GM18858 (cell line): ENCODE measurements at regions not wholly inside any gene's neighbourhood (a gene's known extent, or its start where the extent isn't known, plus 50 kb on each side); places are given as distances from the start of the nearest gene placed in this dataset.
"Not testable (repeated sequence)": the region's sequence is repeated elsewhere in the genome, so short reads cannot be mapped to it uniquely, and the experiment has no call there.

Experiments
- ATAC-seq: cut with Tn5 transposase; IDR thresholded peaks from one replicate; pipeline ENCODE4 v1.9.1; 2021; ENCODE audit not compliant: unreplicated experiment

- ATAC-seq = no peak
Observed at GRCh38 chr4:158053086-158053485, 119.7 kb downstream of the GASK1B start.

GRCh38 chr4:158051401-158052235 is 121.2 kb downstream of the GASK1B start:
- no peak for ATAC-seq

- no peak for ATAC-seq
Observed at GRCh38 chr4:158050942-158051341, 121.9 kb downstream of the GASK1B start.

GRCh38 chr4:158046345-158046744 is 126.5 kb downstream of the GASK1B start:
- no peak for ATAC-seq

- no peak for ATAC-seq
Observed at GRCh38 chr4:158043971-158044618, 128.7 kb downstream of the GASK1B start.

GRCh38 chr4:158042591-158043030 is 130.2 kb downstream of the GASK1B start:
- no peak for ATAC-seq

GRCh38 chr4:158038718-158039117 is 134.1 kb downstream of the GASK1B start:
- ATAC-seq = no peak

- ATAC-seq = no peak
Observed at GRCh38 chr4:158036998-158037397, 135.8 kb downstream of the GASK1B start.

- ATAC-seq = no peak
Observed at GRCh38 chr4:158035662-158036195, 137.1 kb downstream of the GASK1B start.

GRCh38 chr4:158033416-158034120 is 139.3 kb downstream of the GASK1B start:
- ATAC-seq = no peak

- ATAC-seq = no peak
Observed at GRCh38 chr4:158032733-158033415, 140.0 kb downstream of the GASK1B start.

- ATAC-seq = not testable (repeated sequence)
Observed at GRCh38 chr4:158028381-158028780, 144.4 kb downstream of the GASK1B start.

- no peak for ATAC-seq
Observed at GRCh38 chr4:158025131-158025530, 147.7 kb downstream of the GASK1B start.

- no peak for ATAC-seq
Observed at GRCh38 chr4:158020734-158021346, 152.0 kb downstream of the GASK1B start.

GRCh38 chr4:158020176-158020575 is 152.6 kb downstream of the GASK1B start:
- no peak for ATAC-seq

- ATAC-seq = no peak
Observed at GRCh38 chr4:158018831-158019230, 154.0 kb downstream of the GASK1B start.

GRCh38 chr4:158018221-158018830 is 154.5 kb downstream of the GASK1B start:
- ATAC-seq = no peak

GRCh38 chr4:158016511-158016910 is 156.3 kb downstream of the GASK1B start:
- ATAC-seq = no peak

GRCh38 chr4:158015241-158015640 is 157.6 kb downstream of the GASK1B start:
- ATAC-seq = no peak

GRCh38 chr4:158013858-158014257 is 159.0 kb downstream of the GASK1B start:
- ATAC-seq = no peak
